ENCODE measurements at regions not wholly inside any gene's neighbourhood (a gene's known extent, or its start where the extent isn't known, plus 50 kb on each side); places are given as distances from the start of the nearest gene placed in this dataset.
"Not testable (repeated sequence)": the region's sequence is repeated elsewhere in the genome, so short reads cannot be mapped to it uniquely, and the experiment has no call there.

- DNase-seq: no peak
Observed at GRCh38 chr2:446963-447530, 159.2 kb upstream of the ALKAL2 start.

GRCh38 chr2:446303-446874 is 158.5 kb upstream of the ALKAL2 start:
- no peak for DNase-seq

- no peak for DNase-seq
Observed at GRCh38 chr2:445896-446295, 158.0 kb upstream of the ALKAL2 start.

- peak; percentile 18 to 31 for DNase-seq
Observed at GRCh38 chr2:444937-445884, 157.3 kb upstream of the ALKAL2 start.

- no peak for DNase-seq
Observed at GRCh38 chr2:443741-444140, 155.8 kb upstream of the ALKAL2 start.

- DNase-seq: no peak
Observed at GRCh38 chr2:443216-443615, 155.3 kb upstream of the ALKAL2 start.

GRCh38 chr2:441258-442022 is 153.5 kb upstream of the ALKAL2 start:
- DNase-seq: no peak

- no peak for DNase-seq
Observed at GRCh38 chr2:440403-440740, 152.5 kb upstream of the ALKAL2 start.

GRCh38 chr2:439556-440402 is 151.9 kb upstream of the ALKAL2 start:
- no peak for DNase-seq

- no peak for DNase-seq
Observed at GRCh38 chr2:439077-439476, 151.2 kb upstream of the ALKAL2 start.

- peak; percentile 82 to 83 for DNase-seq
Observed at GRCh38 chr2:437756-438393, 150.0 kb upstream of the ALKAL2 start.

GRCh38 chr2:437180-437579 is 149.3 kb upstream of the ALKAL2 start:
- no peak for DNase-seq

- no peak for DNase-seq
Observed at GRCh38 chr2:436205-436604, 148.3 kb upstream of the ALKAL2 start.

- no peak for DNase-seq
Observed at GRCh38 chr2:434625-435024, 146.7 kb upstream of the ALKAL2 start.

- DNase-seq: no peak
Observed at GRCh38 chr2:433216-433615, 145.3 kb upstream of the ALKAL2 start.

GRCh38 chr2:430291-431040 is 142.6 kb upstream of the ALKAL2 start:
- DNase-seq: no peak

- peak in 1 of 2 donors; percentile 37 for DNase-seq
Observed at GRCh38 chr2:429575-430254, 141.8 kb upstream of the ALKAL2 start.

- DNase-seq: no peak
Observed at GRCh38 chr2:429142-429541, 141.3 kb upstream of the ALKAL2 start.

GRCh38 chr2:428591-428990 is 140.7 kb upstream of the ALKAL2 start:
- no peak for DNase-seq

- DNase-seq: not testable (repeated sequence)
Observed at GRCh38 chr2:426696-427095, 138.8 kb upstream of the ALKAL2 start.

GRCh38 chr2:425947-426346 is 138.1 kb upstream of the ALKAL2 start:
- no peak for DNase-seq
